Liver (tissue), 3 donors: ENCODE measurements at regions not wholly inside any gene's neighbourhood (a gene's known extent, or its start where the extent isn't known, plus 50 kb on each side); places are given as distances from the start of the nearest gene placed in this dataset.

Experiments
- CTCF ChIP-seq: fragments of 150-350 bp; IDR thresholded peaks from 2 replicates; pipeline ENCODE4 v1.5.1; 2017; ENCODE audit warnings: improper control_type of control experiment, low read depth, low read length; ENCODE audit not compliant: missing input control
- FOXA1 ChIP-seq: IDR thresholded peaks from 2 replicates; pipeline ENCODE4 v1.6.1; 2016; ENCODE audit warnings: antibody characterized with exemption
- TAF1 ChIP-seq: conservative IDR thresholded peaks from 2 replicates; pipeline ENCODE4 v1.6.1; 2016; ENCODE audit warnings: antibody characterized with exemption, mild to moderate bottlenecking
- donor health status: healthy.
- donor health status: healthy.

GRCh38 chr5:45109062-45109461, 300.3 kb downstream of the MRPS30 start:
- no peak for TF ChIP-seq TAF1
- TF ChIP-seq CTCF = no peak
- TF ChIP-seq FOXA1 = no peak
